ENCODE measurements at regions not wholly inside any gene's neighbourhood (a gene's known extent, or its start where the extent isn't known, plus 50 kb on each side); places are given as distances from the start of the nearest gene placed in this dataset.

DNA sequence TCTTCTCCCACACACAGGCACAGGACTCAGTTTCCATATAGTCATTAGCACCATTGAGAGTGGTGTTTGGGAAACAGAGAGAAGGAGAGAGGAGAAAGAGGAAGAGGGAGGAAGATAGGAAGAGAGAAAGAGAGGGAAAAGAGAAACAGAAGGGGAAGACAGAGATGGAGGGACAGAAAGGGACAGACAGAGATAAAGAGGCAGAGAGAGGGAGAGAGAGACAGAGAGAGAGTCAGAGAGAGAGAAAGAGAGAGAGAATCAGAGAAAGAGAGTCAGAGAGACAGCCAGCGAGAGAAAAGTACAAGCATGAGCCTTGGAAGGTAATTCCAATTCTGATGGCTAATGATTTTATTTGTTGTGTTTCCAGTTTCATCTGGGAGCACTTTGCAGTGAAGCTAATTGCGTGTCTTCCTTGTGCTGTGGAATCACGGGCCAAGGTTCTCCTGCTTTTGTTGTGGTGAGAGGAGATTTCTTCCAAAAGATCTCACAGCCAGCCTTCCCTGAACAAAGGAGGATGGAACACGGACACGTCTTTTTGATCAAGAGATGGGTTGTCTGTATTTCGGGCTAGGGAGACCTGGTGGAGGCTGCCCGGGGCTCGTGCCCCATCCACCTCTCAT lies 153.6 kb upstream of the TWIST2 start:
- Histone ChIP-seq H3K27ac (no peak overlapping the region), H3K4me3 (no peak overlapping the region), H3K4me1 (no peaks in the 10 kb centered on the region), H3K27me3 (no peaks in the 10 kb centered on the region), H3K36me3 (no peaks in the 10 kb centered on the region), H3K9me3 (no peaks in the 10 kb centered on the region)
- DNase-seq: no peak
- FAIRE-seq: no peak
- ATAC-seq: no peak
- intact Hi-C loops (cut with DNase I): no loop called here
- no peak for TF ChIP-seq CTCF (IDR thresholded peaks at IDR 0.05)
- WGBS, 2 donors: 71 to 85% methylated on average over 8 of the region's 8 CpGs

DNA sequence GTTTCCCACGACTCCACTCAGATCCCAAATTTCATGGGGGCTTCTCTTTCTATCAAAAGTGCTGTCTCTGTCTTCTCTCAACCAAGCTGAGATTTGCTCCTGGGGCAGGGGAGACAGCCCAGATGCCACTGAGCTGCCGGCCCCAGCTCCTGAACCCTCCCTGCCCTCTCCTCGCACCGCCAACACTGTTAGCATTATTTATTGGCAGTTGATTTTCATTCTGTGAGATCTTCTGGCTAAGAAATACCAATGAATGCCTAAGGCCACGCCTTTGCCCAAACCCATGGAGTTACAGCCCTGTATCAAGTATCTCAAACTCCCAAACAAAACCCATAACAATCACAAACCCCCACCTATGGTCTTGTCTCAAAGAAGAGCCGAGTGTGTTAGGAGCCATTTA lies 153.0 kb upstream of the TWIST2 start:
- intact Hi-C loops (cut with DNase I): no loop called here
- no peak for TF ChIP-seq CTCF (IDR thresholded peaks at IDR 0.05)
- Histone ChIP-seq H3K27ac (no peak overlapping the region), H3K27me3 (no peaks in the 10 kb centered on the region), H3K9me3 (no peaks in the 10 kb centered on the region), H3K4me1 (no peaks in the 10 kb centered on the region), H3K4me3 (no peak overlapping the region), H3K36me3 (no peaks in the 10 kb centered on the region)
- DNase-seq (no peak), FAIRE-seq (no peak), ATAC-seq (no peak)
- 68 to 75% methylated on average over 6 of the region's 6 CpGs for WGBS, 2 donors

DNA sequence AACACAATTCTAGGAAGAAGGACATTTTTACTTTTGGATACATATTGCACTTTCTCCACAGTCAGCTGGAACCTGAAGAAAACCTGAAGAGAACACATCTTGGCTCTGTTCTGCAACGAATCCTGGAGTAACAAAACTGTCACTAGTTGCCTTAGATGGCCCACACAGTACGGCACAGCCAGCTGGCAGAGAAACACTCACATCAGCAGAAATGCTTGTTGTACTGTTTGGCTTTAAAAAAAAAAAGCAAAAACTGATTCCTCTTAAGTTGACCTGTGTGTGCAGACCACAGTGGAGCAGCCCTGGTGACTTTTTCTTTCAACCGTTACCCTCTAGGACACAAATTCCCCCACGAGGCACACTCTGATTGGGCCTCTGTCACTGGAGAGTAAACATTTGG lies 152.3 kb upstream of the TWIST2 start:
- no peak for ATAC-seq

DNA sequence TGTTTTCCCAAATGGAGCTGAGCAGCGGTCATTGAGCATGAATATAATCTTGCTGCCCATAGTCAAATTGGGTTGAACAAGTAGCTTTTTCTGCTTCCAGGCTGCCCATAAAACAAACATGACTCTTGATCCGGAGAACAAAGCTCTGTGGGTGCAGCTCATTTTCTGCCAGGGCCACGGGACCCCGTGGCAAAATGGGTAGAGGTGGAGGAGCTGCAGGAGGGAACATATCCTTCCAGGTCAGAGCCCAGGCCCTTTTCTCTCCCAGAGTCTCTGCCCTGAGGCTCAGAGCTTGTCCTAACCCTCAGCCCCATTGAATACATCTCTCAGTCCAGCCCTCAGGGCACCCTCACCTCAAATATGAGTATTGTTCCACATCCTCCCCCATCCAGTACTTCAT lies 151.6 kb upstream of the TWIST2 start:
- ATAC-seq (no peak), FAIRE-seq (no peak), DNase-seq (no peak)
- no peak for TF ChIP-seq CTCF (IDR thresholded peaks at IDR 0.05)
- Histone ChIP-seq H3K4me1 (no peaks in the 10 kb centered on the region), H3K27ac (no peak overlapping the region), H3K4me3 (no peak overlapping the region), H3K36me3 (no peaks in the 10 kb centered on the region), H3K9me3 (no peaks in the 10 kb centered on the region), H3K27me3 (no peaks in the 10 kb centered on the region)
- intact Hi-C loops (cut with DNase I): no loop called here
- 62 to 77% methylated on average over 4 of the region's 4 CpGs for WGBS, 2 donors

More for the DNA sequence above, 152.3 kb upstream of the TWIST2 start:
- intact Hi-C loops (cut with DNase I): no loop called here
- H3K9me3 ChIP-seq: no peaks in the 10 kb centered on the region
- TF ChIP-seq CTCF (IDR thresholded peaks at IDR 0.05): no peak
- no peaks in the 10 kb centered on the region for H3K27me3 ChIP-seq
- no peak overlapping the region for H3K27ac ChIP-seq
- H3K36me3 ChIP-seq: no peaks in the 10 kb centered on the region
- FAIRE-seq (no peak), DNase-seq (no peak)
- no peaks in the 10 kb centered on the region for H3K4me1 ChIP-seq
- 28 to 35% methylated on average over 4 of the region's 4 CpGs for WGBS, 2 donors
- no peak overlapping the region for H3K4me3 ChIP-seq

DNA sequence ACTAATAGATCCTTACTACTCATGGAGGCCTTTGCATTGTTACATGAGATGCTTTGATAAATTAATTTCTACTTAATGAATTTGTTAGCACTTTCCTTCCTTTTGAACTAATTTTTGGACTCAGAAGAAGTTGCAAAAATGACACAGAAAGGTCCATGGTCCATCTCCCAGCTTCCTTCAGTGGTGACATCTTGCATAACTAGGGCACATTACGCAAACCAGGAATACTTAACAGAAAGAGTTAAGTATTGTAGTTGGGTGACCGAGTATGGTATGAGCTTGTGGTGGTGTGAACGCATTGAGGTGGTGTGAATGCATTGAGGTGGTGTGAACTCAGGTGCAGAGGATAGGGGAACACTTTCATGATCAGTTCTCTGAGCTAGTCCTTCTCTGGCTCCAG lies 151.1 kb upstream of the TWIST2 start:
- Histone ChIP-seq H3K36me3 (no peaks in the 10 kb centered on the region), H3K4me3 (no peak overlapping the region), H3K4me1 (no peaks in the 10 kb centered on the region), H3K9me3 (no peaks in the 10 kb centered on the region), H3K27ac (no peak overlapping the region), H3K27me3 (no peaks in the 10 kb centered on the region)
- no peak for ATAC-seq
- TF ChIP-seq CTCF (IDR thresholded peaks at IDR 0.05): no peak
- no peak for DNase-seq
- intact Hi-C loops (cut with DNase I): no loop called here
- 66 to 74% methylated on average over 3 of the region's 3 CpGs for WGBS, 2 donors
- no peak for FAIRE-seq

Measured in pancreas (tissue), 10 donors.